HFF-Myc (cell line): ENCODE measurements at regions not wholly inside any gene's neighbourhood (a gene's known extent, or its start where the extent isn't known, plus 50 kb on each side); places are given as distances from the start of the nearest gene placed in this dataset.

Source experiments
- DNase-seq: peaks from one replicate; pipeline ENCODE4 v3.0.0-alpha.2; 2011; ENCODE audit warnings: low read depth; ENCODE audit errors: extremely low read depth
- H3K4me3 ChIP-seq: replicated peaks from 2 replicates; pipeline ENCODE4 v1.5.1; 2011; ENCODE audit warnings: low read depth, mild to moderate bottlenecking, control low read depth, low read length
- TF ChIP-seq, protein P1 (sequence below): IDR thresholded peaks from 2 replicates; pipeline ENCODE4 v1.5.1; 2012; ENCODE audit warnings: mild to moderate bottlenecking, low read depth, low read length, control low read depth; ENCODE audit errors: missing control alignments

DNA sequence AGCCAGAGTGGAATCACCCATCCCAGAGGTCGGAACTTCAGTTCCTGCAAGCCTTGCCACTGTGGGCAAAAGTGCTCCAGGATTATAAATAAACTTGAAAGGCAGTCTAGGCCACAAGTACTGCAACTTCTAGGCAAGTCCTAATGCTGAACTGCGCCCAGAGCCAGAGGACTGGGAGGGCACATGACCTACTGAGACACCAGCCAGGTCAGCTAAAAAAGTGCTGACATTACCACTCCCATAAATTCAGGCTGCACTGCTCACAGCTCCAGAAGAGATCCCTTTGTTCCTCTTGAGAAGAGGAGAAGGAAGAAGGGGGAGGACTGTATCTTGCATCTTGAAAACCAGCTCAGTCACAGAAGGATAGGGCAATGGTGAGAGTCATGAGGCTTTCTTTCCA is 1084.1 kb upstream of the PHF14 start:
- H3K4me3 ChIP-seq: no peak overlapping the region
- TF ChIP-seq, protein P1, sequence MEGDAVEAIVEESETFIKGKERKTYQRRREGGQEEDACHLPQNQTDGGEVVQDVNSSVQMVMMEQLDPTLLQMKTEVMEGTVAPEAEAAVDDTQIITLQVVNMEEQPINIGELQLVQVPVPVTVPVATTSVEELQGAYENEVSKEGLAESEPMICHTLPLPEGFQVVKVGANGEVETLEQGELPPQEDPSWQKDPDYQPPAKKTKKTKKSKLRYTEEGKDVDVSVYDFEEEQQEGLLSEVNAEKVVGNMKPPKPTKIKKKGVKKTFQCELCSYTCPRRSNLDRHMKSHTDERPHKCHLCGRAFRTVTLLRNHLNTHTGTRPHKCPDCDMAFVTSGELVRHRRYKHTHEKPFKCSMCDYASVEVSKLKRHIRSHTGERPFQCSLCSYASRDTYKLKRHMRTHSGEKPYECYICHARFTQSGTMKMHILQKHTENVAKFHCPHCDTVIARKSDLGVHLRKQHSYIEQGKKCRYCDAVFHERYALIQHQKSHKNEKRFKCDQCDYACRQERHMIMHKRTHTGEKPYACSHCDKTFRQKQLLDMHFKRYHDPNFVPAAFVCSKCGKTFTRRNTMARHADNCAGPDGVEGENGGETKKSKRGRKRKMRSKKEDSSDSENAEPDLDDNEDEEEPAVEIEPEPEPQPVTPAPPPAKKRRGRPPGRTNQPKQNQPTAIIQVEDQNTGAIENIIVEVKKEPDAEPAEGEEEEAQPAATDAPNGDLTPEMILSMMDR: no peak
- no peak for DNase-seq

DNA sequence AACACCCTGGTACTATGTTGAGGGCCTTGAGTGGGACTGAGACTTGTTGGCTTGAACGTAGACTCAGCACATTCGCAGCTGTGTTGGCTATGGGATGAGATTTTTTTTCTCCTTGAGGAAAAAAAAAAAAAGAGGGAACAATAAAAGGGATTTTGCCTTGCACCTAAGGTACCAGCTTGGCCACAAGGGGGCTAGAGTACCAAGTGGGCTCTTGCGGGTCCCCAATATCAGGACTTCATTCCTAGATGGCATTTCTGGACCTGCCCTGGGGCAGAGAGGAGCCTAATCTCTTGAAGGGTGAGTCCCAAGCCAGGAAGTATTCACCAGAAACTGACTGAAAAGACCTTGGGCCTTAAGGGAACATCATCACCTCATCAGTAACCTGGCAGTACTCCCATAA is 1083.6 kb upstream of the PHF14 start:
- no peak overlapping the region for H3K4me3 ChIP-seq
- DNase-seq: no peak
- TF ChIP-seq, protein P1: no peak

DNA sequence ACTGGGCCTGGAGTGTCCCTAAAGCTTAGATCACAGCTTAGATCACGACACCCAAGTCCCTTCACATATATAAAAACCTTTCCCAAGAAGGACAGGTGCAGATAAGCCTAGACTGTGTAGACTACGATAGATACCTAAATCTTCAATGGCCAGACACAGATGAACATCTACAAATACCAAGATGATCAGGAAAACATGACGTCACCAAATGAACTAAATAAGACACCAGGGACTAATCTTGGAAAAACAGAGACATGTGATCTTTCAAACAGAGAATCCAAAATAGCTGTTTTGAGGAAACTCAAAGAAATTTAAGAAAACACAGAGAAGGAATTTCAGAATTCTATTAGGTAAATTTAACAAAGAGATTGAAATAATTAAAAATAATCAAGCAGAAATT is 1082.6 kb upstream of the PHF14 start:
- TF ChIP-seq, protein P1: no peak
- no peak overlapping the region for H3K4me3 ChIP-seq
- no peak for DNase-seq

DNA sequence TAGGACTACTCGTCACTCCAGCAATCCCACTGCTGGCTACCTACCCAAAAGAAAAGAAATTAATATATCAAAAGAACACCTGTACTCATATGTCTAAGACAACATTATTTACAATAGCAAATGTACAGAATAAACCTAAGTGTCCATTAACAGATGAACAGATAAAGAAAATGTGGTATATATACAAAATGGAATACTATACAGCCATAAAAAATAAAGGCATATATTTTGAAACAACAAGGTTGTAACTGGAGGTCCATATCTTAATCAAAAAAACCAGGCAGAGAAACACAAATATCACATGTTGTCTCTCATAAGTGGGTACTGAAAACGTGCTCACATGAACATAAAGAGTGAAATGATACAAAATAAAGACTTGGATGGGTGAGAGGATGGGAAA is 1073.3 kb upstream of the PHF14 start:
- H3K4me3 ChIP-seq: no peak overlapping the region
- TF ChIP-seq, protein P1: no peak
- no peak for DNase-seq

DNA sequence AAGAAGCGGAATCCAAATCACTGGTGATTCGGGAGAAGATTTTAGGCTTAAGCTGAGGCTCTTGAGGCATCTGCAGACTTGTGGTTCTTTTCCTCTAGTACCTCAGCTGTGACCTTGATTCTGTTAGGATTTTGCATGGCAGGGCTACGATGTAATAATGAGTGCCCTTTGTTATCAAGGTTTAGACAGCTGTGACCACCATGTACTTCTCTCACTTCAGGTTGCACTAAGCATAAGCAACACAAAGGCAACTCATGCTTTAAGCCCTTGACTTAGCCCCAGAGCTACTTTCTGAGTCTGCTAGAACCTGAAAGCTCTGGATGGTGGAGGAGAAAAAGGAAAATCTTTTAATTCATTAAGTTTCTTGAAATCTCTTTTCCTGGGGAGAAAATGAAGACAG is 1052.3 kb upstream of the PHF14 start:
- TF ChIP-seq, protein P1: no peak
- DNase-seq: no peak
- H3K4me3 ChIP-seq: no peak overlapping the region

DNA sequence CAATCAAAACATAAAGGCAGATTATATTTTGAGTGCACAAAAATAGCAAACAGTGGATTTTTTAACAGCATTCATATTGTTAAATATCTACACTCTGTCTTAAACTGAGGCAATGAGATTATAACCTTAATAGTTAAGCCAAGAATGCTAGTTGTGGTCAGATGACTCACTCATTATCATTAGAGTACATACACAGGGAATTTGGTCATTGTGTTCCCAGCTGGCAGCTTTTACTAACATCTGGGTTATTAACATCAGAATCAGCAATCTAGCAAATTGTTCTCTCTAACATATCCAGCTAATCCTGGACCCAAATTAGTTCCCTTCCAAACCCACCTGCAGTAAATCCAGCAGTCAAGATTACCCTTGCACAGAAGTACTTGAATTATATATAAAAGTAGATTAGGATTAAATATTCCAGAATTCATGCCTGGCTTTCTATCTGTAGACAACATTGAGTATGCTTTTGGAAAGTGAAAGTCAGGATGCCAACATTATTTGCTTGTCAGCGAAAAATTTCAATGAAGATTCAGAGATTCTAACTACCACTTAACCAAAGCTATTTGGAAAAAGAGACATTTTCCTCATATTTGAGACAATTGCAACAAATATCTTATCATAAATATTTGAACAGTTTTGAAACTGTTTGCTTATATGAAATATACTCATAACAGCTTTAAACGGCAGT is 1035.6 kb upstream of the PHF14 start:
- DNase-seq: no peak
- no peak overlapping the region for H3K4me3 ChIP-seq
- TF ChIP-seq, protein P1: no peak

DNA sequence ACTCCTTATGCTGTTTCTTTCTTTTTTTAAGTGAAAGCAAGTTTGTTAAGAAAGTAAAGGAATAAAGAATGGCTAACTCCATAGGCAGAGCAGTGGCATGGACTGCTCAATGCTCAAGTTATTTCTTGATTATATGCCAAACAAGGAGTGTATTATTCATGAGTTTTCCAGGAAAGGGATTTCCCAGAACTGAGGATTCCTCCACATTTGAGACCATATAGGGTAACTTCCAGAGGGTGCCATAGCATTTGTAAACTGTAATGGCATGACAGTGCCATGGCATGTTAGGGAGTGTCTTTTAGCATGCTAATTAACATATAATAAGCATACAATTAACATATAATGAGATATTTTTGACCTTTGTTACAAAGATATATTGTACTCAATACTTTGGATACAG is 1034.5 kb upstream of the PHF14 start:
- TF ChIP-seq, protein P1: no peak
- no peak overlapping the region for H3K4me3 ChIP-seq
- DNase-seq: no peak
